Keratinocyte (primary cell): ENCODE measurements at regions not wholly inside any gene's neighbourhood (a gene's known extent, or its start where the extent isn't known, plus 50 kb on each side); places are given as distances from the start of the nearest gene placed in this dataset.

Source experiments
- EZH2 ChIP-seq: IDR thresholded peaks from one replicate; pipeline ENCODE4 v1.6.1; 2012; ENCODE audit warnings: inconsistent platforms, mild to moderate bottlenecking, low read length, moderate library complexity
- TF ChIP-seq, protein P1 (sequence below), 3 experiments: IDR thresholded peaks in 1 of 3; conservative IDR thresholded peaks in 1 of 3; optimal IDR thresholded peaks in 1 of 3; 2 replicates in 2 of 3; 3 replicates in 1 of 3; pipeline versions ENCODE3 to v1.5.1; 2011; ENCODE audit warnings: low read length in 3 of 3, mild to moderate bottlenecking in 3 of 3, moderate library complexity in 2 of 3, control low read depth in 1 of 3, inconsistent platforms in 1 of 3; ENCODE audit not compliant: insufficient read depth in 2 of 3; ENCODE audit errors: extremely low read depth in 1 of 3

DNA sequence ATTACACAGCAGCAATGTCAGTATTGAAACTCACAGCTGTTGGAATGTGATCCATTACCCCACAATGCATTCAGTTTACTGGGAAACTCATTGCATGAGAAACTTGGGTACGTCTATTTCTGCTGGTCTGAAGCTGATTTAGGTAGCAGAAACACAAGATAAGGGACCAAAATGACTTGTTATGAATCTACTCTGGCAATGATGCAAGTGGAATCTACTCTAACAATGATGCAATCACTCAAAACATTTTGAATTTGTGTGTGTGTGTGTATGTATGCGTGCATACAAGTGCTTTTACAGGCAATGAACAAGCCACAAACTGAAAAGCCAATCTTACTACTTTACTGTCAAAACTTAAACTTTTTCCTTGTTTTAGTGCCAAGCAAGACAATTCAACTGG, 406.7 kb downstream of the ADCYAP1 start:
- TF ChIP-seq, protein P1, sequence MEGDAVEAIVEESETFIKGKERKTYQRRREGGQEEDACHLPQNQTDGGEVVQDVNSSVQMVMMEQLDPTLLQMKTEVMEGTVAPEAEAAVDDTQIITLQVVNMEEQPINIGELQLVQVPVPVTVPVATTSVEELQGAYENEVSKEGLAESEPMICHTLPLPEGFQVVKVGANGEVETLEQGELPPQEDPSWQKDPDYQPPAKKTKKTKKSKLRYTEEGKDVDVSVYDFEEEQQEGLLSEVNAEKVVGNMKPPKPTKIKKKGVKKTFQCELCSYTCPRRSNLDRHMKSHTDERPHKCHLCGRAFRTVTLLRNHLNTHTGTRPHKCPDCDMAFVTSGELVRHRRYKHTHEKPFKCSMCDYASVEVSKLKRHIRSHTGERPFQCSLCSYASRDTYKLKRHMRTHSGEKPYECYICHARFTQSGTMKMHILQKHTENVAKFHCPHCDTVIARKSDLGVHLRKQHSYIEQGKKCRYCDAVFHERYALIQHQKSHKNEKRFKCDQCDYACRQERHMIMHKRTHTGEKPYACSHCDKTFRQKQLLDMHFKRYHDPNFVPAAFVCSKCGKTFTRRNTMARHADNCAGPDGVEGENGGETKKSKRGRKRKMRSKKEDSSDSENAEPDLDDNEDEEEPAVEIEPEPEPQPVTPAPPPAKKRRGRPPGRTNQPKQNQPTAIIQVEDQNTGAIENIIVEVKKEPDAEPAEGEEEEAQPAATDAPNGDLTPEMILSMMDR (optimal IDR thresholded peaks at IDR 0.05 in 1 of 3, IDR thresholded peaks at IDR 0.05 in 1 of 3, conservative IDR thresholded peaks at IDR 0.05 in 1 of 3; ENCODE audit: extremely low read depth in 1 of 3, insufficient read depth in 2 of 3, low read length in 3 of 3) = no peak
- no peak for TF ChIP-seq EZH2
